HG03521 (cell line): ENCODE measurements at regions not wholly inside any gene's neighbourhood (a gene's known extent, or its start where the extent isn't known, plus 50 kb on each side); places are given as distances from the start of the nearest gene placed in this dataset.
"Not testable (repeated sequence)": the region's sequence is repeated elsewhere in the genome, so short reads cannot be mapped to it uniquely, and the experiment has no call there.

Experiments used
- ATAC-seq: cut with Tn5 transposase; IDR thresholded peaks from one replicate; pipeline ENCODE4 v1.9.1; 2021; ENCODE audit warnings: mild to moderate bottlenecking, moderate library complexity; ENCODE audit not compliant: unreplicated experiment

- no peak for ATAC-seq
Observed at GRCh38 chr3:197372047-197372661, 73.7 kb upstream of the DLG1 start.

DNA sequence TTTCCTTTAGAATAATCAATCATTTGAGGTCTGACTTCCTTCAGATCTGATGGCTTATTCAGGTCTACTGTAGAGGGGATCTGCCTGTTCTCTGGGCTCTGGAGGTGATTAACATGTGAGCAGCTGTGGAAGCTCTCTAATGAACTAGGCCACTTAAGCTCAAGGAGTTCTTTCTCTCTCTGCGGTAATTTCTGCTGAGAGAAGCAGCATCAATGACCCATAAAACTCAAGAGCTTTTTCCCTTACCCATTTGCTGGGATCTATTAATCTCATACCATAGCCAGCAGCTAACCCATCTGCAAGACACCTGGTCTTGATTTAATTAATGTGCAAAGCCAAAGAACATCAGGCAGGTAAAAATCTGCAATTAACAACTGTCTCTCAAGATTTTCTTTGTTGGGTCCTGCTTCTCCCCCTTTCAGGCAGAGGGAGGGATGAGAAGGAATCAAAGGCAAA, 73.2 kb upstream of the DLG1 start:
- ATAC-seq = no peak

- no peak for ATAC-seq
Observed at GRCh38 chr3:197369545-197369944, 71.1 kb upstream of the DLG1 start.

GRCh38 chr3:197368821-197369220, 70.4 kb upstream of the DLG1 start:
- no peak for ATAC-seq

GRCh38 chr3:197368330-197368729, 69.9 kb upstream of the DLG1 start:
- ATAC-seq = no peak

GRCh38 chr3:197367081-197367780, 68.8 kb upstream of the DLG1 start:
- ATAC-seq = no peak

GRCh38 chr3:197366301-197367044, 68.1 kb upstream of the DLG1 start:
- no peak for ATAC-seq

DNA sequence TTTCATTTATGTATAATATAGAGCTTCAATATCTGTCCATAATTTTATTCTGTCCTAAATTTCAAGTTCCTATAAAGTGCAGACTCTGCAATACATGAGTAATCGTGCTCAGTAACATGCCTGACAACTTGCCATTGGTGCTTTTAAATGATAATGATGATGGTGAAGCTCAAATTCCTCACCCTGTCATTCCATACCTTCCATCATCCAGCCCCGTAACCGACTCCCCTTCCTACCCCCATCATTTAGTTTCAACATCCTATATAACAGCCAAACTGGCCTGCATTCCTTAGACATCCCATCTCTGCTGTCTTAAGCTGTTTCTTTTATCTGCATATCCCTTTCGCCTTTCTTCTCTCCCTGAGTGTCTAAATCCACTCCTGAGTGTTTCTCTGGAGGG, 67.2 kb upstream of the DLG1 start:
- no peak for ATAC-seq

- no peak for ATAC-seq
Observed at GRCh38 chr3:197364410-197365071, 66.1 kb upstream of the DLG1 start.

DNA sequence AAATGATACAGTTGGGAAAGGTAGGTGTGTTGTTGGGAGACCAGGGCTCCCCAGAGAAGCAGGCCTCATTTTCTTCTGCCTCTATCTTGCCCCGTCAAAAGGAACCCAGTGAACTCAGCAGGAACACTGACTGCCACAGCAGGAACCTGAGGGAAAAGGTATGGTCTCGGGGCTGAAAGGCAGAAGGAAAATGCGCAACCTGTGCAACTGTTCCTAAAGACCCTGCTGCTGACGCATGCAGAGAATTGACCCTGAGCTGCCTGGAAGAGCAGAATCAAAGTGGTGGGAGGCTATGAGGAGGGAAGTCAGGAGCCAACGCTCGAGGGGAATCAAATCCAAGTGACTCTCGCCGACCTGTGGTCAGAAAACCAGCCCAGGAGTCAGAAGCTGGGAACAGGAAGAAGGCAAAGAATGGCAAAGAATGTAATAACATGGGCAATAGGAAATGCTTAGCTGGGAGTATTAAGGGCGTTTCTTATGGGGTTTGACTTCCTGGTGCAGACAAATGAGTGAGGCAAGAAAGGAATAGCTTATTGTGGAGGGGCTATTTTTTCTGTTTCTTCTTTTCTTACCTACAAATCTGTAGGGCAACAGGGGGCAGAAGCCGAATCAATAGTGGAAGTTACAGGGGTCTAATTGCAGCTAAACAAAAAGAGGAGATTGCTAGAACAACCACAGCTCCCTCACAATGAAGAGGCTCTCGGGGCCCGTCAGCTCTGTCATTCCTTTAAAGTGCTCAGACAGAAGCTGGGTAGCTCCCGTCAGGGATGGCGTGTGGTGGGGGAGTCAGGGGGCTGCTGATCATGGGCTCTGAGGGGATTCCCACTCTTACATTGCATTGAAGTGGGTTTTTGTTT, 65.4 kb upstream of the DLG1 start:
- no peak for ATAC-seq

DNA sequence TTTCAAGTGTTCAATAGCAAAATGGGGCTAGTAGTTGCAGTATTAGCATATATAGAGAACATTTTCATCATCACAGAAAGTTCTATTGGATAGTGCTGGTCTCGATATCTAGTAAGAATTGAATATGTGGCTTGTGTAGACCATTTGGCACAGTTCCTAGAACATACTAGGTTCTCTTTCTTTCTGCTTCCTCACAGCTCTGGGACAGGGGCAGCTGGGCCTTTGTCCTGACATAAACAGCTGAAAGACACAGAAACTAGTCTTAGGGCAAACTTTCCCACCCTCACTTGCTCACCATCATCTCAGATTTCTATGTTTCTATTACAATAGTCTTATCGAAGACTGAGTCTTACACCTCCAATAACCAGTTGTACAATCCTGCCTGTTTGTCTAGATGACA, 63.7 kb upstream of the DLG1 start:
- no peak for ATAC-seq

DNA sequence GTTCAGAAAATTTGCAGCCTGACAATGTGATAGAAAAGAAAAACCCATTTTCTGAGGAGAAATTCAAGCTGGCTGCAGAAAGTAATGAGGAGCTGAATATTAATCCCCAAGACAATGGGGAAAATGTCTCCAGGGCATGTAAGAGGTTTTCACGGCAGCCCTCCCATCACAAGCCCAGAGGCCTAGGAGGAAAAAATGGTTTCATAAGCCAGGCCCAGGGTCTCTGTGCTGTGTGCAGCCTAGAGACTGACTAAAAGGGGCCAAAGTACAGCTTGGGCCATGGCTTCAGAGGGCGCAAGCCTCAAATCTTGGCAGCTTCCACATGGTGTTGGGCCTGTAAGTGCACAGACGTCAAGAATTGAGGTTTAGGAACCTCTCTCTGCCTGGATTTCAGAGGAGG, 61.7 kb upstream of the DLG1 start:
- ATAC-seq = not testable (repeated sequence)

DNA sequence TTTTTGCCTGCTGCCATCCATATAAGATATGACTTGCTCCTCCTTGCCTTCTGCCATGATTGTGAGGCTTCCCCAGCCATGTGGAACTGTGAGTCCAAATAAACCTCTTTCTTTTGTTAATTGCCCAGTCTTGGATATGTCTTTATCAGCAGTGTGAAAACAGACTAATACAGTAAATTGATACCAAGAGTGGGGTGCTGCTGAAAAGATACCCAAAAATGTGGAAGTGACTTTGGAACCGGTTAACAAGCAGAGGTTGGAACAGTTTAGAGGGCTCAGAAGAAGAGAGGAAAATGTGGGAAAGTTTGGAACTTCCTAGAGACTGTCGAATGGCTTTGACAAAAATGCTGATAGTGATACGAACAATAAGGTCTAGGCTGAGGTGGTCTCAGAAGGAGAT, 61.1 kb upstream of the DLG1 start:
- not testable (repeated sequence) for ATAC-seq

- ATAC-seq = no peak
Observed at GRCh38 chr3:197356741-197357140, 58.3 kb upstream of the DLG1 start.

DNA sequence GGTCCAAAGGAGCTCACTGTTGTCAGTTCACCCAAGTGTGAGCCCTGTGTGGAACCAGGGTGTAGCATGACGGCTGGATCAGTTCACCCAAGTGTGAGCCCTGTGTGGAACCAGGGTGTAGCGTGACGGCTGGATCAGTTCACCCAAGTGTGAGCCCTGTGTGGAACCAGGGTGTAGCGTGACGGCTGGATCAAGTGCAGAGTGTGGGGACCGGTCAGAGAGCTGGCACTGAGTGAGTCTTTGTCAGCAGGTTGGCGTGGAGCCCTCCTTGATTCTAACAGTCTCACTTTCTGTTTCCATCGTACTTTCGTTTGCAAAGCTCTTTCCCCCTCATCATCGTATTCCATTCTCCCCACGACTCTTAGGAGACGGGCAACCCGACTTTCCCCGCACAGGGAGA, 57.9 kb upstream of the DLG1 start:
- ATAC-seq = no peak

- no peak for ATAC-seq
Observed at GRCh38 chr3:197355713-197356112, 57.3 kb upstream of the DLG1 start.

- ATAC-seq = no peak
Observed at GRCh38 chr3:197354568-197355001, 56.2 kb upstream of the DLG1 start.

GRCh38 chr3:197353867-197354567, 55.6 kb upstream of the DLG1 start:
- ATAC-seq = no peak

DNA sequence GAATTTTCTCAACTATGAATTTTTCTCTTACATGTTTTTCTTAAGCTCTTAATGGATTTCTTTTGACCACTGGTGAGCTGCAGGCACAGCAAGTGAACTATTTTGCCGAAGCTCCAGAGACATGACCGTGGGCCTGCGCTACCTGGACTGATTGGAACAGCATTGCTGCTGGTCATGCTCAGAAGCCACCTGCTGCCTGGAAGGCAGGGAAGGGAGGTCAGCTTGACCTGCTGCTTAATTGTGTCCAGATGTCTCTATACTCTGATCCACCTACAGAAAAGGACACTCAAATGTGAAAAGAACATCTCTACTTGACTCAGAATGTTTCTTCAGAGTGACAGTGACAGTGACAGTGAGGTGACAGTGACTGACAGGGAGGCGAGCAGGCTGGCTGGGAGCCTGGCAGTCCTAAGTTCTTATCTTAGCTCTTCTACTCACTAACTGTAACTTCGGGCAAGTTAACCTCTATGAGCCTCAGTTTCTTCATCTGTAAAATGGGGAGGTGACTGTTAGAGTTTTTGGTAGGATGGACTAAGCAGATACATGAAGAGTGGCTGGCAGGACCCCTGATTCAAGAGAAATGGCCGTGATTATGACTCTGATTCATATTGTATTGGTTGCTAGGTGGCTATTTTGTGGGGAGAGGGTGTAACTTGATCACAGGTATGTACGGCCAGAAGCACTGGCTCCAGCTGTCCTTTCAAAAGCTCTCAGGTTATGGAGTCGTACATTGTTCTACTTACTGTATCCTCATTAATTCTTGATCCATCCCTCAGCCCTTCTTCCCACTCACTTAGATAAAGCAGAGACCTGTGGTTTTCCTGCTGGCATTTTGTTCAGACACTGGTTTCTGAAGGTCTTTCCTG, 54.8 kb upstream of the DLG1 start:
- no peak for ATAC-seq
